GM11168 (cell line): ENCODE measurements at regions not wholly inside any gene's neighbourhood (a gene's known extent, or its start where the extent isn't known, plus 50 kb on each side); places are given as distances from the start of the nearest gene placed in this dataset.

ENCODE experiments used
- in situ Hi-C: fragments of 300-500 bp; cut with MboI; formaldehyde crosslinking; loops from one replicate; pipeline ENCODE4 v1.12.0; 2022; ENCODE audit warnings: low sequenced_read_pairs; ENCODE audit not compliant: unreplicated experiment

DNA sequence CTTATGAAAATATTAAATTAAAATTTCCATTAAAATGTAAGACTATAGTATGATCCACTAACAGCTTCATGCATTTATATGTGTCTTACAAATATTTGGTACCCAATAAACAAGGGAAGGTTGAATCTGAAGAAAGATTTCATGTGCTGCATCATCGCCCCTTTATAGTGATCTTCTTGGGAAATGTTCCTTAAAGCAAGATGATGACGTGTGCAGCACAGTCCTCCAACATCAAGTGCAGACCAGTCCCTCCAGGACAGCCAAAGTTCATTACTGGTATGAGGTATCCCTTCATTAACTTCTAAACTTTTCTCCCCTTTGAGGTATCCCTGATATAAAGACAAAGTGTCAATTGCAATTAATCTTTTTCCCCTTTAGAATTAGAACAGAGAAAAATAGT is 567.0 kb downstream of the METTL15 start:
- in situ Hi-C loops = no loop called here

DNA sequence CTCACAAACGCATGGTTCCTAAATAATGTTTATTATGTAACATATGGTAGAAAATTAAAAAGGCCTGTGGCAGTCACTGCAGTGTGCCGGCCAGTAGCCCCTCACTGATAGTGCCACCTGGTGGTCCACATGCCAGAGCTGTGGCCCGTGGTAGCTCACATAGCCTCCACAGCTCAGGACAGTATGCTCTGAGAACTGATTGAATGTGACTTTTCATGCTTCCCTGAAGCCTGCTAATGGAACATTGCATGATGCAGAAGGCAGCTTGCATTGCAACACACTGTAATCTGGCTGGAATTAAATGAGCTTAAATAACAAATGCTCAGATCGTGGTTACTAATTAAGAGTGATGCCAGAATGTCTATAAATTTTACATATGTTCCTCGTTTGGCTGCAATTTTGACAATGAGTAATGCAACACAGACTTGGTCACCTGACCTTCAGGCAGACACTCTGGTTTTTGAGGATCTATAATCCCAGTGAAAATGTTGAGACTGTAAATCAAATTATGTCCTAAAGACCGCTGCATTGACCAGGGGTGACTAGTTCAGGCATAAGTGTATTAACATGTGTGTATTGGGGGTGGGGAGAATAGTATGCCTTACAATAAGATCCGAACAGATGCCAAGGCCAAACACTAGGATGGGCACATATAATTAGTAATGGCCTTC is 566.4 kb downstream of the METTL15 start:
- in situ Hi-C loops = no loop called here

DNA sequence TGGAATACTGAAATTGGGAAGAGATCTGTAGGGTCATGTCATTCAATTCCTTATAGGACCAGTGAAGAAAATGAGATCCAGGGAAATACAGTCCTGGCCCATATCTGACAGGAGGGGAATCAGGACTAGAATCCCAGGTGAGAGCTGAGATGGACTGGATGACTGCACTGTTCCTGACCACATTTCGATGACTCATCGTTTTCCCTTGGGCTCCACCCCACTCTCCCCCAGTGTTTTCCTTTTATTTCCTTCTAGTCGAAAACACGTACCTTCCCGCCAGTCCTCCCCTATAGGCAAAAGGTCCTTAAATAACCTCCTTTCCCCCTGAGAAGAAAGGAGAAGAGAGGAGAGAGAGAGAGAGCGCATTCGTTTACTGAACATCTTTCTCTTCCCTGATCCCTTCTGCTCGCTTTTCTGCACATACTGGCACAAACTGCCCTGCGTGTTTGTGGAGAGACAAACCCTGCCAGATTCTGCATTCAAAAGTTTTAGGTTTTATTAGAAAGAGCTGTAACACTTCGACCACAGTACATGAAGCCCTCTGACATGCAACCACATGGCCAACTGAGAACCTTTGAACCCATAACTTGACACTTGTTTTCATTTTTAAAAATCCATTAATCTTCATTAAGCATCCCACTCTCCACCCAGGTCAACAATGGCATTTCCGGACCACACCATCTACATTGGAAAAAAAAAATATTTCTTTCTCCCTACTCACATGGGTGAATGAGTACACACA is 565.7 kb downstream of the METTL15 start:
- in situ Hi-C loops = no loop called here

DNA sequence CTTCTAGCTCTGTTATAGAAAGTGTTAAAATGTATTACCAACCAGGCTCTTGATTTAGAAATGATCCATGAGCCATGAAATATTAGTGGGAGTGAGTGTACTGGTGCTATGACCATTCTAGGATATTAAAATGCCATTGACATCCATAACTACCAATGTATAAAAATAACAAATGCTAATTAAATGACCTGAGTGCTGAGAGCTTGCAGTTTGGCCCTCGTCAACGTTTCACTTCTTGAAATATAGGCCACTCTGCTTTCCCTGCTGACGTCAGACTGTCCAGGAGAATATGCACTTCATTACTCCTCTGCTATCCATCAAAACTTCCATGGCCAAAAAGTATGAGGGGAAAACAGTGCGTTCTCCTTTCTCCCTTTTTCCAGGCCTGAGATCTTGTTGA is 563.1 kb downstream of the METTL15 start:
- in situ Hi-C loops = no loop called here

DNA sequence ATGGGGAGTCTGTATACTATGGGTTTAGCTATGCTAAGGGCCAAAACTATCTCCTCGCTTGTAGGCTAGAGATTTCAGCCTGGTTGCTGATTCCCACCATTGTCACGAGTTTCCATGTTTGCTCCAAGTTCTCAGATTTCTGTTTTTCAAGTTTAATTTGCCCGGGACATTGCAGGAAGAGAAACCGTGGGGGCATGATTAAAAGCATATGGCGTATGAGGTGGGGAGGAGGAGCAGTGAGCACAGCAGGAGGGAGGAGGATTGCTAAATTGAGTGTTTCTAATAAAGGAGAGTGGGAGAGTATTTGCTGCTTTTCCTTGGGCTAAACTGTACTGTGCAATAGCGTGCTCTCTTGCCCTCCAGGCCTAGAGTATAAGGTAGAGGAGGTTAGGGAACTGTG is 558.4 kb downstream of the METTL15 start:
- in situ Hi-C loops = no loop called here

DNA sequence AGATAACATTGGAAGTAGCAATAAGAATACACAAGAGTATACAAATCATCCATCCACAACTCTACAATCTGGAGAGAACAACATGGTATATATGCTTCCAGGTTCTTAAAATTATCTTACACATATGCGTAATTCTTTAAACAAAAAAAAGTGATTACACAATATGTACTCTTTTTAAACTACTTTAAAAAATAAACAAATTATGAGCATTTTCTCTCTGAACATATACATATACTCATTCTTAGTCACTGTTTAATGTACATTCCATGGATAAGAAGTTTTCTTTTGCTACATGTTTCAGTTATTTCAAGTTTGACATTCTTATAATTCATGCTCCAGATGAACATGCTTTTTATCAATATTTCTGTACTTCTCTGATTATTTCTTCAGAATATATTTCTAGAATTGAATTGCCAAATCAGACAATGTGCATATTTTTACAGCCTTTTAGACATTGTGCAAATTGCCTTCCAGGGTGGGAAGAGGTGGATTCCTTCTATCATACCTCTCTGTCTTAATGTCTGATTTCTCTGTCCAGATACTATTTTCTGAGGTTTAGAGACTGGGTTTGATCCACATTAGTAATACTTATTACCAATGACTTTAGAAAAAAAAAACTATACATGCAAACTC is 551.6 kb downstream of the METTL15 start:
- in situ Hi-C loops = no loop called here

DNA sequence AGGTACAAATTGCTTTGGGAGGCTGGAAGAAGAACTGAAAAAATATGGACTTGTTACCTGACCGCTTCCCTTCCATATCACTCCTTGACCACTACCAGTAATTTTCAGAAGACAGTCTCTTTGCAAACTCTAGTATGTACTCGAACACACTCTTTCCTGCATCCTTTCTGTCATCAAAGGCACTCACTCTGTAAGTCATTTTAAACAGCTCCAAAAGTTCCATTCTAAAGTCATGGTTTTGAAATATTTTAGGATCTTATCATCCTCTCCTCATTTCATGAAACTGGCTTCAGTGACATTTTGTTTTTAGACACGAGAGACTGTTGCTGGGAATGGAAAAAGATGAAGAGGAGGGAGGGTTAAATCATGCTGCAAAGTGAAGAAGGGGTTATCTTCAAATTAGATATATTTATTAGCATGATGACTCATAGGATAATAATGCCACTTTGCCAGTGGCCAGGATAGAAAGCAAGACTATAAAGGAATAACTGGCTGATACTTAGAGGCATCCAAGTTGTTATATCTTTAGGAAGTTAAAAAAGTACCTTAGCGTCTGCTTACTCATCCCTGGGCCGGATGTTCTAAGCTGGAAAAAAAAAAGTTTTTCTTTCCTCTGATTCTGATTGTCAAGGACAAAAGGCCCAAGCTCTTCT is 549.3 kb downstream of the METTL15 start:
- in situ Hi-C loops = no loop called here

DNA sequence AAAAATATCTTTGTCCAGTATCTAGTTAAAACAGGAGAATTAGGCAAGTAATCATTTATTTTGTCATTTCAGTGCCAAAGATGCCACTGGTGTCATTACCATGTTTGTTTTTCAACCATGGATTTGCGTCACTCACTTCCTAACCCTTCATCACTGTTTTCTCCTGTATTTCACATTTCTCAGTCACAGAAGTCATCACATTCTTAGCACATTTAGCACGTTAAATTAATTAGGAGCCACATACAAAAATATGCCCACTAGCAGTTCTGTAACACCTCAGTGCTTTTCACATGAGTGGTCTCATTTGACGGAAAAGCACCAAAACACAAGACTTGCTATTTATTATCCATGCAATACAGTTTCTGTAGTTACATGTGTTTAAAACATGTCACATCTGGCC is 546.0 kb downstream of the METTL15 start:
- in situ Hi-C loops = no loop called here

DNA sequence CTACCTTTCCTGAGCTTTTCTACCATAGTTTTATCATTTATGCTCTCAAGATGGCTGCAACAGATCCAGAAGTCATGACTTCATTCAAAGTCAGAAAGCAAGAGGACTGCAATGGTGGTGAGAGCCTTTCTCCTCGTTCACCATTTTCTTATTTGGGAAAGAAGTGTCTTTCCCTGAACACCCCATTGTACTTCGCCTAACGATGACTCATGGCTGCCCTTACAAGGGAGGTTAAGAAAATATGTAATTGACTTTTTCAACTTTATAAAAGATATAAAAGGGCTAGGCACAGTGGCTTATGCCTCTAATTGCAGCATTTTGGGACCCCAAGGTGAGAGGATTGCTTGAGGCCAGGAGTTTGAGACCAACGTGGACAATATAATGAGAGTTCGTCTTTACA is 541.7 kb downstream of the METTL15 start:
- in situ Hi-C loops = no loop called here

DNA sequence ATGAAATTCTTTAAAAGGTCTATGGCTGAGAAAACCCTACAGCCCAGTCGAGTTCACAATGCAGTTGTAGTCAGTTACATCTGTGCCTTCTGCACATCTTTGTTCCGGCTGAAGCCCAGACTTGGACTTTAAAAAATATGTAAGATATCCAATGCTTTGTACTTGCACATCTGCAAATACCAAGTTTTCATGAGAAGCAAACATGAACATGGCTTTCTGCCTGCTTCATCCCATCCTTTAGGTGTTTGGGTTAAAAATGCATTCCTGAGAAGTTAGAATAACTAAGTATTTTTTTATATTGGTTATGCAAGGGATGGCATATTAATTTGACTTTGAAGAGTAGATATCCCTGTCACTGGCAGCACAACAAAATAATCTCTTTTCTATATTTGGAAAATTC is 528.4 kb downstream of the METTL15 start:
- in situ Hi-C loops = no loop called here

DNA sequence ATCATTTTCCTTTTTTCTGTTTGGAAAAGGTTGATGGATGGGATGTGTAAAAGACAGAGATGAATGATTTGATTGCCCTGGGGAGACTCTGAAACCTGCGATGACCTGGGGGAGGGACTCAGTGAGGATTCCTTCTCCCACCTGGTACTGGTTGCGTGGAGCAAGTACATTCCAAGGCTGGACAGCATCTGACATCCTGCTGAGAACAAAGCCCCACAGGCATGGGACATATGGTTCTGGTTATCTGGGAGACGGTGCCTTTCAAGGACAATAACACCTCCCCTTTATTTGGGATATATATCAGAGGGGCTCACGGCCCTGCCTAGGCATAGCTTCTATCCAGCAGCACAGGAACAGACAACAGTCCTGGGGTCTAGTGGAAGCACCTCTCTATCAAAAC is 527.8 kb downstream of the METTL15 start:
- in situ Hi-C loops = no loop called here

DNA sequence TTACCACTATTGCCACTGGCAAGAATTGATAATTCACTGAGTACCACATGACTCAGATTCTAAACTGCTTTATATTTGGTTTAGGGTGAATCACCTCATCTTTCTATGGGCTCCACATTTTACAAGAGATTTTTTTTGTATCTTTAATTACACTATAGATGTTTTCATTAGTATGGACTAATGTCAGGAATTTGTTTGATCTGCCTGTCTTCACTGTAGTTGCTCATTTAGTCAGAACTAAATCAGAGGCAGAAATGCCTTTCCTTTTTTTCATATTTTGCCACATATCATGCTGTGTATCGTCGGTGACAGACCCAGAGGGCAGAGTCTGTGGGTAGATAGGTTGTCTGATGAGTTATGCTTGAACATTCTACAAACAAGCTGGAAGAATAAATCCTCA is 524.1 kb downstream of the METTL15 start:
- in situ Hi-C loops = no loop called here

DNA sequence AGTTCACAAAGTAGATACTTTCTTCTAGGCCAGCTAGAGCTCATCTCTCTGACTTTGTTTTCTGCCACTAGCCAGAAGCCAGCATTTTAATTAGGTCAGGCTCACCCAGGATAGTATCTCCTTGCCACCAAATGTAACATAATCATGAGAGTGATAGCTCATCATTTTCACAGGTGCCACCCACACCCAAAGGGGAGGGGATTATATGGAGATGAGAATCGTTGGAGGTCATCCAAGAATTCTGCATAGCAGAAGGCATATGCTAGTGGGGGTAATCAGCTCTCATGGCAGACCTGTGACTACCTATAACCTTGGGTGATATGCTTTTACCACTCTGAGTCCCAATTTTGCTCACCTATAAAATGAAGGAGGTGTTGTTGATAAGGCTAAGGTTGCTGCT is 523.0 kb downstream of the METTL15 start:
- in situ Hi-C loops = no loop called here

DNA sequence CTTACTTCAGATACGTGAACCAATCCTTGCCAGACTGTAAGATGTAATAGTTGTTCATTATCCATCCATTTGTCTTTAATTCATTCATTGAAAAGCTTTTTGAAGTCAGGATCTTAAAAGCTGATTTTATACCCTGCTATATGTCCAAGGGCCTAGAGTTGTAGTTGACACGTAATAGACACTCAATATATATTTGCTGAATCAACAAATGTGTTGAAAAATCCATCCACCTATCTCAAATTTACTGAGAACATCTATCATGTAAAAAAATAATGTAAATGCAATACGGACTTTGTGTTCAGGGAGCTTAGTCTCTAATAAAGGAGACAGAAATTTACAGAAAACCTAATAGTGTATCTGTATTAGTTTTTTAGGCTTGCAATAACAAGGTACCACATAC is 521.0 kb downstream of the METTL15 start:
- in situ Hi-C loops = no loop called here

DNA sequence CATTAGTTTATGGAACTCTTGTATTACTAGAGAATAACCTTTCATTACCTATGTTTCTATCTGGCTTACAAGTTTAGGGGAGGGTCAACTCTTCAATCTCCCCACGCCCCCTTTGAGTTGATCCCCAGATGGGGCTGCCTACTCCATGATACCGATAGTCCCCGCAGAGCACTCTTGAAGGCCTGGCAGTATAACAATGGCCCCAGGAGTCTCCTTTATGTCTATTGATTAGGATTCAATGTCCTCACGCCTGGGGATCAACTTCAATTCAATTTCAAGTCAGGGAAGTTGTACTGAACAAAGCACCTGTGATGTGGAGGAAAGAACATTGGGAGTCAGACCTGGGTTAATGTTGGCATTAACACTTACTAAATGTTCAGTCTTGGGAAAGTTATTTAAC is 520.2 kb downstream of the METTL15 start:
- in situ Hi-C loops = no loop called here

DNA sequence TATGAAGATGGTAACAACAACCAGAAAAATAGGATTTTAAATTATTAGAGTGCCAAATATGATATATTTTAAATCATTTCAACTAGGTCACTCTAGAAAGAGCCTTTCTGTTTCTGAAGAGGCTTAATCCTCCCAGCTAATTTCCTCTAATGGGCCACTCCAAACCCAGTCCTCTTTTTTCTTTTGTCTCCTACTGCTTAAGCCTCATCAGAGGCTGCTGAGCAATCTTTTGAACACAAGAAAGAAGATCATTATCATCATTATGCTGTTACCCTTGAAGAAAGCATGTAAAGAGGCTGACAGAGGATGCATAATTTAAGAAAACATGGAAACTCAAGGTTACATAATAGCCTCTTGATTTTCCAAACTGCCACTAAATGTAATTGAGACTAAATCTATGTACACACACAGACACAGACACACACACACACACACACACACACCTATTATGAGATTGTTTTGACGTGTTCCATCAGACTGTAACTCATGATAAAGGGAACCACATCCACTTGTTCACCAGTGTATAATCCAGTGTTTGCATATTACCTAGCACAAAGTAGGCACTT is 519.6 kb downstream of the METTL15 start:
- in situ Hi-C loops = no loop called here

DNA sequence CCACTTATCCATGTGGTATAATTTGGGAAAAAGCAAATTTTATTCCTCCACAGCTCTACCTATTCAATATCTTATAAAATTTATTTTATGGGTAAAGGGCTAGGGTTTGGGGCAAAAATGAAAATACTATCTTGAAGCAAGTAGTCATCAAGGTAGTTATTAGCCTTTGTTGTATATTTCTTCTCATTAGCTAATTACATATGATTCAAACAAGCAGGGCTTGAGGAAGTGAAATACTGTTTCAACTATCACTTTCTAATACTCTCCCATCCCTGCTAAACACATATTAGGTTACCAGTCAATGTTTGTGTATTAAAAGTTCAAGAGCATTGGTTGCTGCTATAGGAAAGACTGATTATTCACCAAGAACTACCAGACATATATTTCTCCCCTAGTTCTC is 517.3 kb downstream of the METTL15 start:
- in situ Hi-C loops = no loop called here

DNA sequence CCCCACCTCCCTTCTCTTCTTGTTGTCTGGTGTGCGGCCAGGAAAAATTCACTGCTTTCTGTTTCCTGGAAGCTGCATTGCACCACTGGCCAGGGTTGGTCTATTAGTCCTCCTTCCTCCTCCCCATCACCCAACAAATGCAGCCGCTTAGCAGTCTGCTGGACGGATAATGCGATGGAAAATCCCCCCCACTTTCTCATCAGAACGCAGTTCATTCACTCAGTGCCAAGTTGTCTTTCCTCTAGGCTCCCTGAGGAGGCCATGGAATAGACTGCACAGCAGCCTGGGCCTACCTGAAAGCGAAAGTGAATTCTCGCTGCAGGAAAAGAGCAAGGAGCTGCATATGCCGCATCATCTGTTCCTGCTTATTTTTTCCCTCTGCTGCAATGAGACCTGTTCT is 513.6 kb downstream of the METTL15 start:
- in situ Hi-C loops = no loop called here

DNA sequence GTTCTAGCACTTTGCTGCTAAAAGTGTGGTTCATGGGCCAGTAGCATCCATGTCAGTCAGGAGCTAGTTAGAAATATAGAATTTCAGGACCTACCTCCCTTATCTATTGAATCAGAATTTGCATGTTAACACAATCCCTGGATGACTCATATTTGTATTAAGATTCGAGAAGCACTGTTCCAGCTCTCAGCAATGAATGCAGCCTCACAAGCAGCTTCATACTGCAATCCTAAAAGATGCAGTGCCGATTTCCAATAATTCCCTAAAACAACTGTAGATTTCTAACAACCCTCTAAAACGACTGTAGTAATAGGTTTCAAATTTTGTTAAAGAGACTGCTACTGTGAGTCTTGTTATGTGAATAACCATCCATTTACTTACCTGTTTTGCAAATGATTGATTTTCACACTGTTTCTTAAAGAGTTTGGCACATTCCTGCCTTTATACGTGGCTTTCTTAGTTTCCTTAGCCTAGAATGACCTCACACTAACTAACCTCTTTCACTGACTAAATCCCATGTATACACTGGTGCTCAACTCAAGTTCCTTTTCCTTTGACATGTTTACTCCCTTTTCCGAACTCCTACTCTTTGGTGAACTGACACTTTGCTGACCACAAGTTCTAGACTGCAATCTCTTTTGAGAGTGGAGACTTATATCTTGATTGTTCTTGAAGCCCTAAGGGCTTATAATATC is 511.8 kb downstream of the METTL15 start:
- in situ Hi-C loops = no loop called here

DNA sequence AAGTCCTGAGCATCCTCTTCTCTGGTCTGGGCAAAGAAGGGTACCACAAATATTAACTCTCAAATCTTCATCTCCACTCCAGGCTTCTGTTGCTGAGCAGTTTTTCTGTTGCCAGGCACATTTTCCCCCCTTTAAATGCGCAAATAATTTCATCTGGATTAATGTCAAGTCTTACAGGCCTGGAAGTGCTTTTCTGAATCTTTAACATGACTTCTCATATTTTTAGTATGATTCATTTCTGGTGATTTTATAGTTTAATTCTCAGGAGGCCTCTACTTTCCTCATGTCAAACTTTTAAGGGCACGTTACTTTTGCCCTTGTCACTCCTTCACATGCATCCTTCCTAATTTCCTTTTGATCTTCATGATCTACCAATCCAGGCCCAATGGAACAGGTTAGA is 510.2 kb downstream of the METTL15 start:
- in situ Hi-C loops = no loop called here
